ENCODE measurements at regions not wholly inside any gene's neighbourhood (a gene's known extent, or its start where the extent isn't known, plus 50 kb on each side); places are given as distances from the start of the nearest gene placed in this dataset.
"Not testable (repeated sequence)": the region's sequence is repeated elsewhere in the genome, so short reads cannot be mapped to it uniquely, and the experiment has no call there.

DNA sequence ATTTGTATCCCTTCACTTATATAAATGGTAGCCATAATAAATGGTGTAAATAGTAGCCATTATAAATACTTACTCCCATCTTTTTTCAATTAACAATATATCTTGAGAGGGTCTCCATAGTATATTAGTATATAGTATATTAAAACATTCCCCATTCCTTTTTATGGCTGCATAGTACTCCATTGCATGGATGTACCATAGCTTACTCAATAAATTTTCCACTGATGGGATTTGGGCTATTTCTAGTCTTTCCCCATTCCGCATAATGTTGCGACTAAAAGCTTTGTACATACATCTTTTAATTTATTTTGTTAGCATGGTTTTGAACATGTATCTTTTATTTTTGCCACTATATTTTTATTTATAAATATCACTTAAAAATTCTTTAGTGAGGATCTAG is 366.3 kb downstream of the IL20RB start:
- DNase-seq (ENCODE audit: insufficient read length, low spot score) (no peak), FAIRE-seq (no peak)
- TF ChIP-seq, protein P1, sequence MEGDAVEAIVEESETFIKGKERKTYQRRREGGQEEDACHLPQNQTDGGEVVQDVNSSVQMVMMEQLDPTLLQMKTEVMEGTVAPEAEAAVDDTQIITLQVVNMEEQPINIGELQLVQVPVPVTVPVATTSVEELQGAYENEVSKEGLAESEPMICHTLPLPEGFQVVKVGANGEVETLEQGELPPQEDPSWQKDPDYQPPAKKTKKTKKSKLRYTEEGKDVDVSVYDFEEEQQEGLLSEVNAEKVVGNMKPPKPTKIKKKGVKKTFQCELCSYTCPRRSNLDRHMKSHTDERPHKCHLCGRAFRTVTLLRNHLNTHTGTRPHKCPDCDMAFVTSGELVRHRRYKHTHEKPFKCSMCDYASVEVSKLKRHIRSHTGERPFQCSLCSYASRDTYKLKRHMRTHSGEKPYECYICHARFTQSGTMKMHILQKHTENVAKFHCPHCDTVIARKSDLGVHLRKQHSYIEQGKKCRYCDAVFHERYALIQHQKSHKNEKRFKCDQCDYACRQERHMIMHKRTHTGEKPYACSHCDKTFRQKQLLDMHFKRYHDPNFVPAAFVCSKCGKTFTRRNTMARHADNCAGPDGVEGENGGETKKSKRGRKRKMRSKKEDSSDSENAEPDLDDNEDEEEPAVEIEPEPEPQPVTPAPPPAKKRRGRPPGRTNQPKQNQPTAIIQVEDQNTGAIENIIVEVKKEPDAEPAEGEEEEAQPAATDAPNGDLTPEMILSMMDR (IDR thresholded peaks at IDR 0.05; ENCODE audit: insufficient read depth, missing control alignments): no peak

DNA sequence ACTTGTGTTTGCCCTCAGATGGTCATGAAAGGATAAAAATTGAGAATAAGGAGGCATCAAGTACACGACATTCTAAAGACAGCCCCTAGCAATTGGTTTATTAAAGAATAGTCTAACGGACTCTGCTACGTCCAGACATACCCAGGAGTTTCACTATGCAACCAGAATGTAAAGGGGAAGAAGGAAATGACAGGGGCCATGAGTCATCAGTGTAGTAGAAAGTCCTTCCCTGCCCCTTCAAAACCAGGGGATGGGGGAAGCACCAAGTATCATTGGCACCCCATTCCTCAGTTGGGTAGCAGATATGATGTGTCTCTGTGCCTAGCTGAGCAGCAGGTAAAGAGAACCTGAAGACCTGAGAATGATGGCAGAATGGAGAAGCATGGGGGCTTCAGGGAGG is 367.4 kb downstream of the IL20RB start:
- TF ChIP-seq, protein P1 (IDR thresholded peaks at IDR 0.05; ENCODE audit: insufficient read depth, missing control alignments): no peak
- DNase-seq (ENCODE audit: insufficient read length, low spot score) (no peak), FAIRE-seq (no peak)

GRCh38 chr3:137325934-137326333 is 368.2 kb downstream of the IL20RB start:
- TF ChIP-seq, protein P1 (IDR thresholded peaks at IDR 0.05; ENCODE audit: insufficient read depth, missing control alignments): no peak
- no peak for DNase-seq (ENCODE audit: insufficient read length, low spot score)
- no peak for FAIRE-seq

DNA sequence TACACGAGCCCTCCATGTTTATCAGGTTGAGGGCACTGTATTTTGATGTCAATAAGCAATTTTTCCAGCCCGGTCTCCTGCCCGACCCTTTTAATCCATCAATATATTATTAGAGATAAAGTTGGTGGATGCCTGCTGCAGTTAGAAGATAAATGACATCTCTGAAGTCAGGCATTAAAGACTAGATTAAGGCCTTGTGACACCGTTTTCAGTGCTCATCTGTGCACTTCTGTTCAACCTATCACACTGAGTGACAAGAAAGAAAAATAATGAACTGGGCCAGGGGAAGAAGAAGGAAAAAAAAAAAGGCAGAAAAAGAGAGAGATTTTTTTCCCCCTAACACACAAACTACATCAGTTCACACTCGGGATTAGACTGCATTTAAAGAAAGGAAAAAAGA is 371.8 kb downstream of the IL20RB start:
- FAIRE-seq (no peak), DNase-seq (ENCODE audit: insufficient read length, low spot score) (no peak)
- TF ChIP-seq, protein P1 (IDR thresholded peaks at IDR 0.05; ENCODE audit: insufficient read depth, missing control alignments): no peak

DNA sequence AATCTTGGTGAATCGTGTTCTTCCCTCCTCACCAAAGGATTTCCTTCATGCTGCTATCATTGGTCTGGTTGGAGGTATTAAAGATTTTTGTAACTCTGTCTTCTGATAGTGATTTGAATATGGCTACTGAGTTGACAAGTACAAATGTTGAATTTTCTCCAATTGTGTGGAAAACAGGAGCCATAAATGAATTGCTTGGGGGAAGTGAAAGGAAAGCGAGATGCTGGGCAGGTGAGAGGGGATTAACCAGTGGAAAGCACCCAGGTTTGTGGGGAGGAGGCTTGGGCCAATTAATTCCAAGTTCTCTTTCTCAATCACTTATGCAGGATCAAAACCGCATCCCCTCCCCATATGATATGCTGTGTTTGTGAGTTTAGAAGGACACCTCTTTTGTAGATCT is 372.5 kb downstream of the IL20RB start:
- FAIRE-seq: no peak

DNA sequence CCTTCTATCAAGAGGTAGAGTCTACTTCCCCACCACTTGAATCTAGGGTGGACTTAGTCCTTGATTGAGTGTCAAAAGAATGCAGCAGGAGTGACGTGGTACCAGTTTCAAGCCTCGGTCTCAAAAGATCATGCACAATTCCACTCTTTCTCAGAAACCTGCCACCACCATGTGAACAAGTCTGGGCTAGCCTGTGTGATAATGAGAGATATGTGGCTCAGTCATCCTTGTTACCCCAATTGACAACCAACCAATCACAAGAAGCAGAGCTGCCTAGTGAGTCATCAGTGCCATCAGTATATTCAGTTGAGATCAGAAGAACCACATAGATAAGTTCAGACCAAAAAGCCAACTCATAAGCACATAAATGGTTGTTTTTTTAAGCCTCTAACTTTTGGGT is 374.5 kb downstream of the IL20RB start:
- TF ChIP-seq, protein P1 (IDR thresholded peaks at IDR 0.05; ENCODE audit: insufficient read depth, missing control alignments): no peak
- no peak for FAIRE-seq
- no peak for DNase-seq (ENCODE audit: insufficient read length, low spot score)

More for the DNA sequence above, 372.5 kb downstream of the IL20RB start:
- no peak for DNase-seq (ENCODE audit: insufficient read length, low spot score)
- TF ChIP-seq, protein P1 (IDR thresholded peaks at IDR 0.05; ENCODE audit: insufficient read depth, missing control alignments): no peak

DNA sequence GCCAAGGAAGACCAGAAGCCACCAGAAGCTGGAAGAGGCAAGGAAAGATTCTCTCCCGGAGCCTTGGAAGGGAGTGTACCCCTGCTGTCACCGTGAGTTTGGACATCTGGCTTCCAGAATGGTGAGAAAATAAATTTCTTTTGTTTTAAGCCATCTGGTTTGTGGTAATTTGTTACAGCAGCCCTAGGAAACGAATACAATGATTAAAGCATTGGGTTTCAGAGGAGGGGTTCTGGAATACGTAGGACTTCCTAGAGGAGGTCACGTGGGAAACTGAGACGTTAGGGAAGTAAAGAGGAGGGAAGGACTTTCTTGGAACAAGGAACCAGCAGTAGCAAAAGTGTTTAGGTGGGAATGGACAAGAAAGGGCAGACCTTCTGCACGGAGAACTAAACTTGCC is 377.7 kb downstream of the IL20RB start:
- TF ChIP-seq, protein P1 (IDR thresholded peaks at IDR 0.05; ENCODE audit: insufficient read depth, missing control alignments): no peak
- DNase-seq (ENCODE audit: insufficient read length, low spot score) (no peak), FAIRE-seq (no peak)

DNA sequence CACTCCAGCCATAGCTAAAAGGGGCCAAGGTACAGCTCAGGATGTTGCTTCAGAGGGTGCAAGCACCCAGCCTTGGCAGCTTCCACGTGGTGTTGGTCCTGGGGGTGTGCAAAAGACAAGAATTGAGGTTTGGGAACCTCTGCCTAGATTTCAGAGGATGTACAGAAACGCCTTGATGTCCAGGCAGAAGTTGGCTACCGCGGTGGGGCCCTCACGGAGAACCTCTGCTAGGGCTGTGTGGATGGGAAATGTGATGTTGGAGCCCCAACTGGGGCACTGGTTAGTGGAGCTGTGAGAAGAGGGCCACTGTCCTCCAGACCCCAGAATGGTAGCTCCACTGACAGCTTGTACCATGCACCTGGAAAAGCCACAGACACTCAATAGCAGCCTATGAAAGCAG is 380.6 kb downstream of the IL20RB start:
- not testable (repeated sequence) for FAIRE-seq; DNase-seq (ENCODE audit: insufficient read length, low spot score)
